K562 (cell line): ENCODE measurements at regions not wholly inside any gene's neighbourhood (a gene's known extent, or its start where the extent isn't known, plus 50 kb on each side); places are given as distances from the start of the nearest gene placed in this dataset.

Experiments used
- ASH1L ChIP-seq: fragments of 450-650 bp; IDR thresholded peaks from 2 replicates; pipeline ENCODE4 v1.6.1; 2018; ENCODE audit warnings: borderline replicate concordance, mild to moderate bottlenecking, low read depth; ENCODE audit not compliant: partially characterized antibody
- CREB1 ChIP-seq, 2 experiments: sonication (generic) in 1 of 2; formaldehyde crosslinking in 1 of 2; IDR thresholded peaks; 2 replicates each; pipeline versions ENCODE4 v1.6.1 to v1.8.0; 2012 to 2022; ENCODE audit warnings: inconsistent platforms in 1 of 2, mild to moderate bottlenecking in 1 of 2, missing genetic modification reagents in 1 of 2, moderate library complexity in 1 of 2
- ETV5 ChIP-seq: sonication (generic); formaldehyde crosslinking; IDR thresholded peaks from 2 replicates; pipeline ENCODE4 v1.4.0; 2020; ENCODE audit warnings: low read depth, mild to moderate bottlenecking, missing genetic modification reagents
- HSF4 ChIP-seq: fragments of 250-450 bp; sonication (Bioruptor Pico); IDR thresholded peaks from 2 replicates; pipeline ENCODE4 v2.1.2; 2022; ENCODE audit warnings: mild to moderate bottlenecking, moderate library complexity, borderline replicate concordance
- IFI16 ChIP-seq: fragments of 250-450 bp; sonication (Bioruptor Pico); IDR thresholded peaks from 2 replicates; pipeline ENCODE4 v2.1.2; 2022; ENCODE audit warnings: mild to moderate bottlenecking, inconsistent platforms
- JUN ChIP-seq, 2 experiments: sonication (generic) in 1 of 2; formaldehyde crosslinking in 1 of 2; IDR thresholded peaks; 2 replicates each; pipeline versions ENCODE4 v1.6.1 to v1.8.0; 2012 to 2022; ENCODE audit warnings: borderline replicate concordance in 2 of 2, mild to moderate bottlenecking in 2 of 2, improper control_type of control experiment in 1 of 2, low read depth in 1 of 2, low read length in 1 of 2, missing genetic modification reagents in 1 of 2
- KLF6 ChIP-seq: fragments of 250-450 bp; sonication (Bioruptor Pico); IDR thresholded peaks from 2 replicates; pipeline ENCODE4 v1.4.0; 2020; ENCODE audit warnings: mild to moderate bottlenecking, moderate library complexity, borderline replicate concordance
- MED1 ChIP-seq: sonication (generic); formaldehyde crosslinking; IDR thresholded peaks from 2 replicates; pipeline ENCODE4 v1.8.1; 2023; ENCODE audit warnings: missing genetic modification reagents, borderline replicate concordance
- MYBL2 ChIP-seq, 2 experiments: fragments of 450-650 bp in 1 of 2; sonication (generic) in 1 of 2; formaldehyde crosslinking in 1 of 2; IDR thresholded peaks; 2 replicates each; pipeline versions ENCODE4 v1.6.1 to v1.8.1; 2017 to 2022; ENCODE audit warnings: borderline replicate concordance in 1 of 2, inconsistent platforms in 1 of 2, low read depth in 1 of 2, mild to moderate bottlenecking in 1 of 2, missing genetic modification reagents in 1 of 2, moderate library complexity in 1 of 2
- MYNN ChIP-seq, 2 experiments: sonication (generic); formaldehyde crosslinking in 1 of 2; IDR thresholded peaks; 2 replicates each; pipeline versions ENCODE4 v1.5.0 to v1.6.1; 2016 to 2020; ENCODE audit warnings: antibody characterized with exemption in 1 of 2, missing genetic modification reagents in 1 of 2
- NR1H2 ChIP-seq: sonication (generic); formaldehyde crosslinking; IDR thresholded peaks from 2 replicates; pipeline ENCODE4 v1.4.0; 2020; ENCODE audit warnings: mild to moderate bottlenecking, missing genetic modification reagents
- PURB ChIP-seq: sonication (generic); formaldehyde crosslinking; IDR thresholded peaks from 2 replicates; pipeline ENCODE4 v1.9.0; 2021; ENCODE audit warnings: low read depth, mild to moderate bottlenecking, missing genetic modification reagents
- RNF2 ChIP-seq: sonication (generic); IDR thresholded peaks from 2 replicates; pipeline ENCODE4 v1.6.1; 2016
- SRF ChIP-seq, 2 experiments: fragments of 250-450, 450-650 bp in 1 of 2; sonication (Bioruptor Pico) in 1 of 2; sonication (generic) in 1 of 2; formaldehyde crosslinking; IDR thresholded peaks; 2 replicates each; pipeline versions ENCODE4 v1.5.0 to v1.5.1; 2020 to 2022; ENCODE audit warnings: mild to moderate bottlenecking in 1 of 2, missing genetic modification reagents in 1 of 2
- ZKSCAN8 ChIP-seq: fragments of 200-800 bp; sonication (Bioruptor generic); IDR thresholded peaks from 2 replicates; pipeline ENCODE4 v1.6.1; 2016; ENCODE audit warnings: missing genetic modification characterization, missing compliant biosample characterization
- ZNF23 ChIP-seq: fragments of 250-450 bp; sonication (Bioruptor Pico); IDR thresholded peaks from 2 replicates; pipeline ENCODE4 v1.4.0; 2020; ENCODE audit warnings: mild to moderate bottlenecking
- ZNF253 ChIP-seq: fragments of 250-450 bp; sonication (Bioruptor Pico); conservative IDR thresholded peaks from 2 replicates; pipeline ENCODE4 v1.6.1; 2021; ENCODE audit warnings: mild to moderate bottlenecking
- ZNF589 ChIP-seq: fragments of 200-800 bp; sonication (Bioruptor generic); IDR thresholded peaks from 2 replicates; pipeline ENCODE4 v1.6.1; 2016; ENCODE audit warnings: low read depth, missing genetic modification characterization, missing compliant biosample characterization
- ZNF77 ChIP-seq: fragments of 250-450 bp; sonication (Bioruptor Pico); IDR thresholded peaks from 2 replicates; pipeline ENCODE4 v1.5.0; 2020
- TF ChIP-seq, protein P1 (sequence below): fragments of 250-450 bp; sonication (Bioruptor Pico); IDR thresholded peaks from 2 replicates; pipeline ENCODE4 v1.8.0; 2021; ENCODE audit warnings: moderate library complexity, mild to moderate bottlenecking, inconsistent platforms
- TF ChIP-seq, protein P2 (sequence below): sonication (generic); formaldehyde crosslinking; IDR thresholded peaks from 2 replicates; pipeline ENCODE4 v1.8.1; 2023; ENCODE audit warnings: mild to moderate bottlenecking, missing genetic modification reagents
- TF ChIP-seq, protein P3 (sequence below): fragments of 450-650 bp; IDR thresholded peaks from 2 replicates; pipeline ENCODE4 v1.6.1; 2014; ENCODE audit warnings: low read depth, mild to moderate bottlenecking, moderate library complexity, borderline replicate concordance
- TF ChIP-seq, protein P4 (sequence below): fragments of 250-450 bp; sonication (Bioruptor Pico); IDR thresholded peaks from 2 replicates; pipeline ENCODE4 v1.4.0; 2020; ENCODE audit warnings: mild to moderate bottlenecking, moderate library complexity

DNA sequence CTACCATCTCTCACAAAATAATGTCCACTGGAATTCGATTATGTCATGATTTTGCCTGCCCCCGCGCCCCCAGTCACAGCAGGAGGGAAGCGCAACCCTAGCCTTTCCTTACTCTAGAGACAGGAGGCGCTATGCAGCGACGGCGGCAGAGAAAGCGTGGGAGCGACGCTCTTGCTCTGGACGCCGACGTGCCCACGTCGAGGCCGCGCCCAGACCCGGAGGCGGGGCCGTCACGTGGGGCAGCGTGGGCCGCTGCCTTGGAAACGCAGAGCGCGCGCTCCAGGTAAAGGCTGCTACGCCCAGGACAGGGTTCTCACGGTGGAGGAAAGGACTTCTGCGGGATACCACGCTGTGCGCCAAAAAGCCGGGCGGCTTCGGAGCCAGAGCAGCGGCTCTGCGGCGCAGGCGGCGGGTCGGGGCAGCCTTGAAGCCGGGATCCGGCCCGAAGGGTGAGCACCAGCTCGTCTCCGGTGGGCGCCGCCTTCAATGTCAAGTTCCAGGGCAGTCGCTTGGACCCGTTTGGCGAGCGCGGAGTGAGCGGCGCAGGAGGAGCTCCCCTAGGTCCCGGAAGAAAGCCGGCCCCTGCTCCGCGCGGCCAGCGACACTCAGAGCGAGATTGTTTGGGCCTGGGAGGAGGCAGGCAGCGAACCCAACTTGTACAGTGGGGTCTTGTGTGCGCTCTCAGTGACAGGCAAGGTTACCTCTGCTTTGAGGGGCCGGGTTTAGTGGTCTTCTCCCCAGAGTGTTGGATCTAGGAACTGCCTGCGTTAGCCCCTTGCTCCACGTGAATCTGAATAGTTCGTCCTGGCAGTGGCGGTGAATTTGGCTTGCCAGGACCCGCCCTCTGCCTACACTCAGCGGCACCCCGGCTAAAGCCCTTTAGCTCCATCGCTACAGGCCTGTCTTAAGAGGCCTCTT, 121.7 kb downstream of the MRPL57 start (continued):
- no peak for TF ChIP-seq ZKSCAN8 (CRISPR knock-in tag)
- no peak for TF ChIP-seq KLF6
- TF ChIP-seq RNF2: no peak
- TF ChIP-seq, protein P1, sequence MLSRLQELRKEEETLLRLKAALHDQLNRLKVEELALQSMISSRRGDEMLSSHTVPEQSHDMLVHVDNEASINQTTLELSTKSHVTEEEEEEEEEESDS (CRISPR knock-in tag): no peak
- TF ChIP-seq ZNF23 (CRISPR knock-in tag): no peak
- TF ChIP-seq ZNF77 (CRISPR knock-in tag): no peak
- TF ChIP-seq CREB1 (IDR thresholded peaks at IDR 0.05): peak; percentile 71
- peak; percentile 70; the same call in 1 of the 2 replicates for TF ChIP-seq CREB1 (CRISPR knock-in tag; IDR thresholded peaks at IDR 0.05)
- TF ChIP-seq ETV5 (CRISPR knock-in tag): no peak
- no peak for TF ChIP-seq HSF4 (CRISPR knock-in tag)
- TF ChIP-seq, protein P2, sequence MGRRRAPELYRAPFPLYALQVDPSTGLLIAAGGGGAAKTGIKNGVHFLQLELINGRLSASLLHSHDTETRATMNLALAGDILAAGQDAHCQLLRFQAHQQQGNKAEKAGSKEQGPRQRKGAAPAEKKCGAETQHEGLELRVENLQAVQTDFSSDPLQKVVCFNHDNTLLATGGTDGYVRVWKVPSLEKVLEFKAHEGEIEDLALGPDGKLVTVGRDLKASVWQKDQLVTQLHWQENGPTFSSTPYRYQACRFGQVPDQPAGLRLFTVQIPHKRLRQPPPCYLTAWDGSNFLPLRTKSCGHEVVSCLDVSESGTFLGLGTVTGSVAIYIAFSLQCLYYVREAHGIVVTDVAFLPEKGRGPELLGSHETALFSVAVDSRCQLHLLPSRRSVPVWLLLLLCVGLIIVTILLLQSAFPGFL (CRISPR knock-in tag): no peak
- TF ChIP-seq, protein P3, sequence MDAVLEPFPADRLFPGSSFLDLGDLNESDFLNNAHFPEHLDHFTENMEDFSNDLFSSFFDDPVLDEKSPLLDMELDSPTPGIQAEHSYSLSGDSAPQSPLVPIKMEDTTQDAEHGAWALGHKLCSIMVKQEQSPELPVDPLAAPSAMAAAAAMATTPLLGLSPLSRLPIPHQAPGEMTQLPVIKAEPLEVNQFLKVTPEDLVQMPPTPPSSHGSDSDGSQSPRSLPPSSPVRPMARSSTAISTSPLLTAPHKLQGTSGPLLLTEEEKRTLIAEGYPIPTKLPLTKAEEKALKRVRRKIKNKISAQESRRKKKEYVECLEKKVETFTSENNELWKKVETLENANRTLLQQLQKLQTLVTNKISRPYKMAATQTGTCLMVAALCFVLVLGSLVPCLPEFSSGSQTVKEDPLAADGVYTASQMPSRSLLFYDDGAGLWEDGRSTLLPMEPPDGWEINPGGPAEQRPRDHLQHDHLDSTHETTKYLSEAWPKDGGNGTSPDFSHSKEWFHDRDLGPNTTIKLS: peak; percentile 45; the same call in 1 of the 2 replicates
- TF ChIP-seq PURB (CRISPR knock-in tag): no peak
- no peak for TF ChIP-seq SRF (CRISPR knock-in tag; IDR thresholded peaks at IDR 0.05)
- TF ChIP-seq JUN (IDR thresholded peaks at IDR 0.05; ENCODE audit: borderline replicate concordance, low read depth, low read length): peak; percentile 61; the same call in 1 of the 2 replicates
- no peak for TF ChIP-seq JUN (CRISPR knock-in tag; IDR thresholded peaks at IDR 0.05; ENCODE audit: borderline replicate concordance)
- no peak for TF ChIP-seq MED1 (CRISPR knock-in tag)
- no peak for TF ChIP-seq ASH1L
- no peak for TF ChIP-seq MYNN (IDR thresholded peaks at IDR 0.05)
- TF ChIP-seq MYNN (CRISPR knock-in tag; IDR thresholded peaks at IDR 0.05): no peak
- TF ChIP-seq IFI16: no peak
- TF ChIP-seq NR1H2 (CRISPR knock-in tag): no peak
- TF ChIP-seq ZNF253 (CRISPR knock-in tag): no peak
- TF ChIP-seq, protein P4, sequence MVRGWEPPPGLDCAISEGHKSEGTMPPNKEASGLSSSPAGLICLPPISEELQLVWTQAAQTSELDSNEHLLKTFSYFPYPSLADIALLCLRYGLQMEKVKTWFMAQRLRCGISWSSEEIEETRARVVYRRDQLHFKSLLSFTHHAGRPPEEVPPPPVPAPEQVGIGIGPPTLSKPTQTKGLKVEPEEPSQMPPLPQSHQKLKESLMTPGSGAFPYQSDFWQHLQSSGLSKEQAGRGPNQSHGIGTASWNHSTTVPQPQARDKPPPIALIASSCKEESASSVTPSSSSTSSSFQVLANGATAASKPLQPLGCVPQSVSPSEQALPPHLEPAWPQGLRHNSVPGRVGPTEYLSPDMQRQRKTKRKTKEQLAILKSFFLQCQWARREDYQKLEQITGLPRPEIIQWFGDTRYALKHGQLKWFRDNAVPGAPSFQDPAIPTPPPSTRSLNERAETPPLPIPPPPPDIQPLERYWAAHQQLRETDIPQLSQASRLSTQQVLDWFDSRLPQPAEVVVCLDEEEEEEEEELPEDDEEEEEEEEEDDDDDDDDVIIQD (CRISPR knock-in tag): no peak
- no peak for TF ChIP-seq MYBL2 (IDR thresholded peaks at IDR 0.05; ENCODE audit: low read depth)
- no peak for TF ChIP-seq MYBL2 (CRISPR knock-in tag; IDR thresholded peaks at IDR 0.05; ENCODE audit: borderline replicate concordance)
- no peak for TF ChIP-seq ZNF589 (CRISPR knock-in tag)
